H54 (cell line): ENCODE measurements at regions not wholly inside any gene's neighbourhood (a gene's known extent, or its start where the extent isn't known, plus 50 kb on each side); places are given as distances from the start of the nearest gene placed in this dataset.
"Not testable (repeated sequence)": the region's sequence is repeated elsewhere in the genome, so short reads cannot be mapped to it uniquely, and the experiment has no call there.

ENCODE experiments used
- DNase-seq: peaks from one replicate; pipeline ENCODE4 v3.0.0; 2011; ENCODE audit warnings: low spot score, mixed read lengths; ENCODE audit not compliant: insufficient read length
- FAIRE-seq: peaks from 3 replicates; lab custom pipeline; 2011; peaks lifted over from hg19 to GRCh38; lab: Jason Lieb, UNC
- POLR2A ChIP-seq: IDR thresholded peaks from 2 replicates; pipeline ENCODE4 v1.6.1; 2011; ENCODE audit warnings: low read depth, mild to moderate bottlenecking, low read length

DNA sequence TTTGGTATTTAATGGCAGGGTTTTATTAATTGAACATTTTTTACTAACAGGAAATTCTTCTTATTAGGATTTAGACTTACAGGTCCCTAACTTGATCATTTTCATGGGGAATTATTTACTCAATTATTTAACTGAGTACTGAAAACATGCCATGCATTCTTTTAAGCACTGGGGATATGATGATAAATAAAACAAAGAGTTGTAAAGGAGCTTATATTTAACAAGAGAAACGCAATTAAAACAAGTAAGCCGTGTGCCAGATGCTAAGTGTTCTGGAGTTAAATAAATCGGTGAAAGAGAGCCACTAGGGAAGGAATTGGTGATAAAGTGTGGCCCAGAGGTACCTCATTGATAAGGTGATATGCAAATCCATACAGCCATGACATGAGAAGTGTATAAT, 214.2 kb upstream of the HTR1E start:
- FAIRE-seq: no peak
- DNase-seq: no peak

DNA sequence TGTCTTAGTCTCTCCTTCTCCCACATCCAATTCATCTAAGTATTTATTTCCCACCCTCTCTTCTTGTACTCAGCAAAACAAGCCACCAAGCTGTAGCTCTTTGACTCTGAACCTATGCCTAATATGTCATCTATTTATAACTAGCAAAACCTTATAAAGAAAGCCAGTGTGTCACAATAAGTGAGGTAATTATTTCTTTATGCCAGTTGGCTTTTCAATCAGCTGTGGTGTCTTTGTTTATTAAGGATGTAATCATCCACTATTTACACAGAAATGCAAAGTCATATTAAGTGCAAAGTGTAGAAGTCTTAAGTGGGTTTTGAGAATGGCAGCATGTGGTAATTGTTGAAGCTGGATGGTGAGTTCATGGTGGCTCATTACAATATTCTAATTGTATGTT, 215.2 kb upstream of the HTR1E start:
- no peak for DNase-seq
- FAIRE-seq: no peak
- TF ChIP-seq POLR2A: no peak

More for the DNA sequence above, 214.2 kb upstream of the HTR1E start:
- no peak for TF ChIP-seq POLR2A

DNA sequence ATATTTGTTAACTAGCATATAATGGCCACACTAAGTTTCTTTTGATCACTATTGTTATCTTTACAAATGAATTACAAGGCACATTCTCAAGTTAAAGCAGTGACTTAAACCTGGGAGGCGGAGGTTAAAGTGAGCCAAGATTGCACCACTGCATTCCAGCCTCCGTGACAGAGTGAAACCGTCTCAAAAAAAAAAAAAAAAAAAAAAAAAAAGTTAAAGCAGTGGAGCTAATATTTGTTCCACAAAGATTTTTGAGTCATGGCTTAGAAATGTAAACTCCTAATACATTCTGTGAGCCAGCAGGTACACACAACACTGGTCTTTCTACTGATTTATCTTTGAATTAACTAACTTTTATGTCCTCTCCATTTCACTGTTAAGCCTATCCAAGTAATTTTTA, 221.7 kb upstream of the HTR1E start:
- TF ChIP-seq POLR2A: no peak
- DNase-seq: no peak

GRCh38 chr6:86712039-86712438, 225.3 kb upstream of the HTR1E start:
- TF ChIP-seq POLR2A: no peak
- FAIRE-seq: no peak

More for the DNA sequence above, 221.7 kb upstream of the HTR1E start:
- FAIRE-seq: no peak

DNA sequence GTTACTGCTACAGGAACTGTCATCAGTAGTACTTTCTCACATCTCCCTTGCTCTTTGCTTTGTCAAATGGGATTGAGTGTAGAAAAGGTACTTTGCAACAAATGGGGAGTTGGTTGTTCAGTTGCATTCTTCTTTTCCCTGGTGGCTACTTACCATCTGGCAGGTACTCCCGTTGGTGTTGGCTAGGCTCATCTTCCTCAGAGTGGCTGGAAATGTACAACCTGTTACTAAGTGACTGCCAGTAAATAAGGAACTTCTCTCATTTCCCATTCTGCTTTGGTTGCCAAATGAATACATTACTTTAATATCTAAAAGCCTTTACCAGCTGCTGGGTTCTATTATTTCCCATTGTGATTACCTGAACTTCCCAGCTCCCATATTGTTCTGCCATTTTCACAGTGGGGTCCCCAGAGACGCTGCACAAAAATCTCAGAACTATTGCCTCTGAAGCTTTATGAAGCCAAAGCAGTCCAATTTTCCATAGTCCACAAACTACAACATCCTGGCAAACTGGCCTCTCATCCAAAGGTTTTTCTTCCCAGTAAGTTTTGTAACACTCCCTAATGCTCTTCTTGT, 229.7 kb upstream of the HTR1E start:
- FAIRE-seq (no peak), DNase-seq (no peak)
- no peak for TF ChIP-seq POLR2A

More at GRCh38 chr6:86712039-86712438, 225.3 kb upstream of the HTR1E start:
- DNase-seq: no peak

- no peak for TF ChIP-seq POLR2A
- DNase-seq (no peak), FAIRE-seq (no peak)
Measured at GRCh38 chr6:86706449-86706848, 230.9 kb upstream of the HTR1E start.

DNA sequence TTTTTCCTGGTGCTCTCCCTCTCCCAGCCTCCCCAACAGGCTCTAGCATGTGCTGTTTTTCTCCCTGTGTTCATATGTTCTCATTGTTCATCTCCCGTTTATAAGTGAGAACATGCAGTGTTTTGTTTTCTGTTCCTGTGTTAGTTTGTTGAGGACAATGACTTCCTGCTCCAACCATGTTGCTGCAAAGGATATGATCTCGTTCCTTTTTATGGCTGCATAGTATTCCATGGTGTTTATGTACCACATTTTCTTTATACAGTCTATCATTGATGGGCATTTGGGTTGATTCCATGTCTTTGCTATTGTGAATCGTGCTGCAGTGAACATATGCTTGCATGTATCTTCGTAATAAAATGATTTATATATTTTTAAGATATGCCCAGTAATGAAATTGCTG, 236.1 kb upstream of the HTR1E start:
- DNase-seq, FAIRE-seq: not testable (repeated sequence)

DNA sequence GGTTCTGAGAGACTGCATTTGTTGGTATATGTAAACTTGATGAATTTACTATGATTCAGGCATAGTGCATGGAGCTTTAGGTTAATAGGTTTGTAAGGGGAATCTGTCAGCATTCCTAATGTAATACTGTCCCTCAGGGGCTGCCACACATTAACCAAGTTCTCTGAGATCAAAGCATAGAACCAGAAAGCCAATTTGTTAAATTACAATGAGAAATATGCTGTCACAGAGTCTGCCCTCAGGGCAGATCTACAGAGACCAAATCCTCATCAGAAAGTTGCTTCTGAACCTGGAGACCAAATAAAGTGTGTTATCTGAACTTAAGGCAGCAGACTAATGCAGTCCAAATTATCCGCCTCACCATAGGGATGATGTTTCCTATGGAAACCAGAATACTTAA, 250.8 kb upstream of the HTR1E start:
- FAIRE-seq: no peak
- DNase-seq: no peak
- TF ChIP-seq POLR2A: no peak

GRCh38 chr6:86685230-86685797, 252.0 kb upstream of the HTR1E start:
- FAIRE-seq (no peak), DNase-seq (no peak)
- no peak for TF ChIP-seq POLR2A

DNA sequence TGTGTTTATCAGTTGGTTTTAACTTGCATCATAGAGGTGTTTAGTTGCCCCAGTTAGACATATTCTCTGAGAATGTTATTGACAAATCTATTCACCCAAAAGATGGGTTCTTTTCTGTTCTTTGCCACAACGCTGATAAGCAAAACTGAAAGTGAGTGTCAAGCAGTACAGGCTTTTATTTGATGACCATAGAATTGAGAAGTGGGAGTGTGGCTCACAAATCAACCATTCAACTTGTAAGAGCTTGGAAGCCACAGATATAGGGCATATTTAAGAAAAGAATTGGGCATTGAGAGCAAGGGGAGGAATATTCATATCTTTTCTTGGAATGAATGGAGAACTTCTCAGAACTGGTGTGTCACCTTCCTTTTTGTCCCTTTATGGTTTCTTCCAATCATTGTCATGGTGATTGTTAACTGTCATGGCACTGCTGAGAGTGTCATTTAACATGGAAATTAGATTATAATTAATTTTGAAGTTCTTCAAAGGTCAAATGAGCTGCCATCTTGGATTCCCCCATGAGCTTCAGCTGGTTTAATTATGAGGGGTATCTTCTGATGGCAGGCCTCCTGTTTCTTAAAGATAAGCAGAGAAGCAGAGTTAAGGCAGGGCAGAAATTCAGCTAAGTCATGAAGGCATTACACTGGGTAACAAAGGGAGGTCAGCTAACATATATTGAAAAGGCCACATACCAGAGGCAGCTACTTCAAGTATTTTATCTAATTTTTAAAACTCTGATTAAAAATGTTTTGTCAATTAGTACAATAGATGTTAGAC, 254.0 kb upstream of the HTR1E start:
- no peak for TF ChIP-seq POLR2A
- DNase-seq: no peak
- no peak for FAIRE-seq

DNA sequence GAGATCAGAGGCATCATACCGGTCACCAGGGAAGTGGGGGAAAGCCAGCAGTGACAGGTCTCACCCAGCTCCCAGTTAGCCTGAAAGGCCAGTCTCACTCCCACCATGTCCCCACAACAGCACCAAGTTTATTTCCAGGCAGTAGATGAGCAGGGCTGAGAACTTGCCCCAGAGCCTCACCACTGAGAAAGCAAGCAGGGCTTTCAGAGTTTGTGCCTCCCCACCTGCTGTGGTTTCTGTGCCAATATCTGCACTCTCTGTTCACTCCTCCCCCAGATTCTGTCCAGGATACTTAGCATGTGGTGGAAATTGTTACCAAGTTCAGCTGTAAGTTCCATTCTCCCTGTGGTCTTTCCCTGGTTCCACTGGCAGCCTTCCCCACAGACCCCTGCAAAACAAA, 255.0 kb upstream of the HTR1E start:
- no peak for TF ChIP-seq POLR2A
- DNase-seq (no peak), FAIRE-seq (no peak)

DNA sequence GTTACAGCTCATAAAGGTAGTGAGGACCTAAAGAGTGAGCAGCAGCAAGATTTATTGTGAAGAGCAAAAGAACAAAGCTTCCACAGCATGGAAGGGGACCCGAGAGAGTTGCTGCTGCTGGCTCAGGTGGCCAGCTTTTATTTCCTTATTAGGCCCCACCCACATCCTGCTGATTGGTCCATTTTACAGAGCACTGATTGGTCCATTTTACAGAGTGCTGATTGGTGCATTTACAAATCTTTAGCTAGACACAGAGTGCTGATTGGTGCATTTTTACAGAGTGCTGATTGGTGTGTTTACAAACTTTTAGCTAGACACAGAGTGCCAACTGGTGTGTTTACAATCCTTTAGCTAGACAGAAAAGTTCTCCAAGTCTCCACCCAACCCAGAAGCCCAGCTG, 256.2 kb upstream of the HTR1E start:
- not testable (repeated sequence) for DNase-seq, FAIRE-seq

DNA sequence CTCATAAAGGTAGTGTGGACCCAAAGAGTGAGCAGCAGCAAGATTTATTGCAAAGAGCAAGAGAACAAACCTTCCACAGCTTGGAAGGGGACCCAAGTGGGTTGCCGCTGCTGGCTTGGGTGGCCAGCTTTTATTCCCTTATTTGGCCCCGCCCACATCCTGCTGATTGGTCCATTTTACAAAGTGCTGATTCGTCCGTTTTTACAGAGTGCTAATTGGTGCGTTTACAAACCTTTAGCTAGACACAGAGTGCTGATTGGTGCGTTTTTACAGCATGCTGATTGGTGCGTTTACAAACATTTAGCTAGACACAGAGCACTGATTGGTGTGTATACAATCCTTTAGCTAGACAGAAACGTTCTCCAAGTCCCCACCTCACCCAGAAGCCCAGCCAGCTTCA, 265.2 kb upstream of the HTR1E start:
- DNase-seq, FAIRE-seq: not testable (repeated sequence)

- no peak for FAIRE-seq
- no peak for DNase-seq
- no peak for TF ChIP-seq POLR2A
Measured at GRCh38 chr6:86657192-86657591, 280.1 kb upstream of the HTR1E start.

DNA sequence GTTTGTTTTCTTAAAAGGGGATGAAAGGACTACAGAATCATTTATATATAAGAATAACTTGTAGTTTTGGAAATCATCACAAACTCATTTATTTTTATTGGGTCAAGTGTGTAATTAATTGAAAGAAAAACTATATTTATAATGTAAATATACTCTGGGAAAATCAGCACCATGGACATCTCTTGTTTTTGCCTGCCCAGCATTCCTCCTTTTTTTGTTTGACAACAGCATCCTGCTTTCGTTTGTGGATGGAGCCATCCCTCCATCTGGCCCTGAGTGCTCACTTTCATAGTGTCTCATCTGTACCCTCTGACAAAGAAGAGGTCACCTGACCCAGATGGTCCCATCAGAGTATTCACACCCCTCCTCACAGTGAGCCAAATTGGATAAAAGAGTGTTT, 308.2 kb upstream of the HTR1E start:
- TF ChIP-seq POLR2A: no peak
- FAIRE-seq: no peak
- DNase-seq: no peak
